ENCODE measurements at regions not wholly inside any gene's neighbourhood (a gene's known extent, or its start where the extent isn't known, plus 50 kb on each side); places are given as distances from the start of the nearest gene placed in this dataset.

DNA sequence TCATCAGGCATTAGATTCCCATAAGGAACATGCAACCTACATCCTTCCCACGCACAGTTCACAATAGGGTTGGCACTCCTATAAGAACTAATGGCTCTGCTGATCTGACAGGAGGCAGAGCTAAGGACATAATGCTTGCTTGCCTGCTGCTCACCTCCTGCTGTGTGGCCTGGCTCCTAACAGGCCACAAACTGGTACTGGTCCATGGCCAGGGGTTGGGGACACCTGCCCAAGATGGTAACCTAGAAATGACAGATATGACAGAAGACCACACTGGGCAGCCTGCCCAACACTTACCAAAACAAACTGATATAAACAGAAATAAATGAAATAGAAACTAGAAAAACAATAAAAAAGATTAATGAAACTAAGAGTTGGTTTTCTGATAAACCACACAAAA is 325.6 kb downstream of the SEC23A start:
- DNase-seq (ENCODE audit: low read depth in 2 of 2, low spot score in 1 of 2), result no peak

DNA sequence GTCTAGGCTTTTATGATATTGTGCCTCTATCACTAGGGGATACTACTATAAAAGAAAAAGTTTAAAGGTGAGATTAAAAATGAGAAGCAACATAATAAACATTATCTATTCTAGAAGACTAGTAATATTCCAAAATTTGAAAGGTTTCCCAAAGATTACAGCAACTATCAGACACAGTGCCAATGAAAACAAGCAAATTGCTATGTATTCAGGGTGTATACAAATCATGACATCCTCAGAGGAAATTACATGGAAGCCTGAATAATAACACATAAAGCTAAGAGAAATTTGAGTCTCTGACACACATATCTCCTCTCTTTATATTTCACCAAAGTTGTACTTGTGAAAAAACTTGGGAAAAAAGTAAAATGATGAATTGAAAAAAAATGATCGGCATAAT is 327.0 kb downstream of the SEC23A start:
- no peak for DNase-seq (ENCODE audit: low read depth in 2 of 2, low spot score in 1 of 2)

DNA sequence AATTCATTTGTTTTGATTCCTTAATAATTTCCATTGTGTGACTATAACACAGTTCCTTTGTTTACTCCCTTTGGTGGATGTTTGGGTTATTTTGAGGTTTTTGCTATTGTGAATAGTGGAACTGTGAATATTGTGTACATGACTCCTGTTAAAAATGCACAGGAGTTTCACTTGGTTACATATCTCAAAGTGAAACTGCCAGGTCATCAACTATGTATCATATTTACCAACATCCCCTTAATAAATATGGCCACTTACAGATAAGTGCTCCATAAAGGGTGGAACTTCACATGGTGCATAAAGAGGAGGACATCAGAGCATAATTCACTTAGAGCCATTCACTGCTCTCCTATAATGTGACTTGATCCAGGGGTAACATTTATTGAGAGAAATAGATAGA is 328.9 kb downstream of the SEC23A start:
- no peak for DNase-seq (ENCODE audit: low read depth in 2 of 2, low spot score in 1 of 2)

DNA sequence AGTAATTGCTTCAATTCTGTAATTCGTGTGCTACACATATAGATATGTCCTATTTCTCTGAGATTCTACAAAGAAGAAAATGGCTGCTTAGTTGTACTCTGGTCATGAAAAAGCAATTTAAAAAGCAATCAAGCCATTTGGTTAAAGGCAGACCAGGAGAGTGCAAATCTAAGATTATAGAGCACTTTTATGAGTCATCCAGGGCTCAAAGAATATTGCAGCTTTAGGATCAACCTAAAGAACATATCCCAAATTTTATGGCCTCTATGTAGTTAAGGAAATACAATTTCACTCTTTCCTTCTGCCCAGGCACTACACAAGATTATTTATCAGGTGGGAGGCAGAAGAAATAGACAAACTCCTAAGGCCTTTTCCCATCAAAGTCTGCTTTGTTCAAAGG is 332.8 kb downstream of the SEC23A start:
- no peak for DNase-seq (ENCODE audit: low read depth in 2 of 2, low spot score in 1 of 2)

DNA sequence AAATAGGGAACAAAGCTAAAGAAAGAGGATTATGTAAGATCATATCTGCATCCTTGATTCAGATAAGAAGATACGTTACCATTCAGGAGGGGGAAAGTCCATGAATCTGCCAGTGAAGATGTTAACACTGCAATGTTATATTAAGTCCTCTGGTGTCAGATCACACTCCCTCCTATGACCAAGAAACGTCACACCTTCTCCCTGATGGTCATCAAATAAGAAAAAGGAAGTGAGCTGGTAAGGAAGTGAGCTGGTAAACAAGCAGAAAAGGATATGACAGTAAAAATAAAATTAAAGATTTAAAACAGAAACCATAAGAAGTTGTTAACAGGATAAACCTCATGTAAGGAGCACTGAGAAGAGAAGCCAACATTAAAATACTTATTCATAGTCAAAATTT is 340.2 kb downstream of the SEC23A start:
- DNase-seq (ENCODE audit: low read depth in 2 of 2, low spot score in 1 of 2), result no peak

DNA sequence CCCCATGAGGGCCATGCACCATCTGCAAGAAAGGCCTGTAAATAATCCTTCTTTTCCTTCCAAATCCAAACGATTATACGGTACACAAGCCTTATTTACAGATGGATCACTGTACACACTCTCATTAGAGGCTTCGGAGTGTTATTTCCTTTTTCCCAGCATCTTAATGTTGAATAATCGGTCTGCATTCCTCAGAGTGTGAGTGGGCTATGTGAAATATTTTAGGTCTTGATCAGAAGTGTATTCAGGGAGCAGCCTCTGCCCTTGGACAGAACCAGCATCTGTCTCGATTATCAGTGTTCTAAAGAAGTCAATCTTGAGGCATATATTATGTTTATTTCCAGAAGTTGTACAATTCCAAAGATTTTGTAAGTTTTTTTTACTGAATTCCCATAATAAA is 340.6 kb downstream of the SEC23A start:
- no peak for DNase-seq (ENCODE audit: low read depth in 2 of 2, low spot score in 1 of 2)

DNA sequence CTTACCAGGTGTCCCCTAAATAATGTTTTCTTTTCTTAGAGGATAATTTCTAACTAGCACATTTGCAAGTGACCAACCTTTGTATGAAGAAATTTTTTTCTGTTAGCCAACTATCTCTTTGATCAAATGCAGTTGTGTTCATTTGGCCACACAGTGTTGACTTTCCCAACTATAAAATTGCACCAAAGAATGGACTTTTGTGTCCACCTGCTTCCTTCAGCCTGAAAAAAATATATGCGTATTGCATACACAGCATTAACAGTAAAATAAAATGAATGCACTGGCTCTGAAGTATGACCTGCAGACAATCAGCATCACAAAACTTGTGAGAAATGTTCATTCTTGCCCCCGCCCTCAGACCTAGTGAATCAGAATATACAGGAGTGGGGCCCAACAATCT is 342.0 kb downstream of the SEC23A start:
- DNase-seq (ENCODE audit: low read depth in 2 of 2, low spot score in 1 of 2), result no peak

DNA sequence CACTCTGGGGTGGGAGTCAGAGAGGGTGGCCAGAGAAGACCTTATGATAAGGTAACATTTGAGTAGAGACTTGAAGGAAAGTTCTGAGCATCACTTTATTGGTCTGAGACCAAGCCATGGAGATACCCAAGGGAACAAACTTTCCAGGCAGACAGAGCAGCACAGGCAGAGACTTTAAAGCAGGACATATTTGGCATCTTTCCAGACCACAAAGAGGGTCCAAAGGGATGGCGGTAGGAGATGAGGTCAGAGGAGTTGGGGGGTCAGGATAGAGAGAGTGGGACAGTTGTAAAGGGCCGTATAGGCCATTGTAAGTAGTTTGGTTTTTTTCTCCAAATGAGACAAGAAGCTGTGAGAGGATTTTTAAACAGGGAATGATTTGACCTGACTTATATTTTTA is 344.4 kb downstream of the SEC23A start:
- no peak for DNase-seq (ENCODE audit: low read depth in 2 of 2, low spot score in 1 of 2)

DNA sequence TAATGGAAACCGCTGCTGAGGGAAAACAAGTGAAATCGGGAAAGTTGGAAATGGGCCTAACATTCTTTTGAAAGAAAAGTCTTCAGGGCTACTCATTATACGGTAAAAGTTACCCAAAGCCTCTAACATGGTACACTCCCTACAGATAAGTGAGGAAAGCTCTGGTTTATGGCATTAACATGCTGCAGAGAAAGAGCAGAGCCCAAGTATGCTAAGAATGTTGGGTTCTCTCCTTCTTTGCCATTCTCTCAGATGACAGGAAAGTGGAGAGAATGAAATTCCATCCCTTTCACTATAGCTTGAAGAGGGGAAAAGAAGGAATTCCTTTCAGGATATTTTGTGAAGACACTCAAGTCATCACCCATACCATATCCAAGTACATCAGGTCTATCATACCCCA is 348.0 kb downstream of the SEC23A start:
- DNase-seq (ENCODE audit: low read depth in 2 of 2, low spot score in 1 of 2), result no peak

DNA sequence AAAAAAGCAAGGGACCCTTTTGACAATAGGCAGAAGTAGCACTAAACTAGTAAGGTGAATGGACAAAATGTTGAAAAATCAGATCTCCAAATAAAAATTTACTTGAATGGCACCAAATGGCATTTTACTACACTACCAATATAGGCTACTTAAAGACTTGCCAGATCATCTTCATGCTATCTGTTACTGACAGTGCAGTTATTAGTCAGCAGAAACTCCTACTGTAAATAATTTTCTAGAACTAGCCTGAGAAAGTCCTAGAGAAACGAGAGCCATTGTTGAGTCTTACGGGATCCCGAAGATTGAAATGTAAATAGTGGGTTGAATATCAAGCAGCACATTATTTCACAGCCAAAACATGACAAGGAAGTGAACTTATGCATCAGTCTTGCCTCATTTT is 350.3 kb downstream of the SEC23A start:
- DNase-seq (ENCODE audit: low read depth in 2 of 2, low spot score in 1 of 2), result no peak

DNA sequence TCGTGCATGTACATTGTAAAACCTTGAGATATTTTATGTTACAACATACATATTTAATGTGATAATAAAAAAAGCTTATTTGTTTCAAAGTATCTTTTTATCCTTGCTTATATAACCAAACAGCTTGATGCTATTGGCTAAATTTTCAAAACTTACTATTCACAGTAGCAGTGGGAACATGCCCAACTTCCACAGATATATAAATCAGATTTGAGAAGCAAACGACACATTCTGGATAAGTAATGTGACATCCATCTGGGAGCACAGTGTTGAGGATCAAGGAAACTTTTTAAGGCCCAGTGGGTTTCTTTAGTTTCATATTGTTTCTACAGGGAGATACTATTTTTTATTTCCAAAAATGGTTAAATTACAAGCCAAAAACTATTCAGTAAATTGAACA is 350.7 kb downstream of the SEC23A start:
- DNase-seq (ENCODE audit: low read depth in 2 of 2, low spot score in 1 of 2), result no peak

DNA sequence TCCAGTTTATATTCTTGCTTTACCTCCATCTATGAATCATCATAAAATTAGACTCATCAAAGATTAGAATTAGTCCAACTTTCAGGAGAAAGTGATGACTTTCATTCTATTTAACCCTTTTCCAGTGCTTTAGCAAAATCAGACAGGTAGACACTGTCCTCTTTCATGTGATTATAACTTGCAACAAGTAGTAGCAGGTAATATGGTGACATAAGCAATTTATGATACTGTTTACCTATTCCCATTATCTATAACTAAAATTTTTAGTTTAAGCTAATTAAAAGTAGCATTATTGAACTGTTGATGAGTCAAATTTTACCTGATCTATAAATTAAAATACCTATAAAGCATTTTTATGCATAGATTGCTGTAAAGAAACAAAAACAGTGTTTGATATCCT is 351.6 kb downstream of the SEC23A start:
- no peak for DNase-seq (ENCODE audit: low read depth in 2 of 2, low spot score in 1 of 2)

DNA sequence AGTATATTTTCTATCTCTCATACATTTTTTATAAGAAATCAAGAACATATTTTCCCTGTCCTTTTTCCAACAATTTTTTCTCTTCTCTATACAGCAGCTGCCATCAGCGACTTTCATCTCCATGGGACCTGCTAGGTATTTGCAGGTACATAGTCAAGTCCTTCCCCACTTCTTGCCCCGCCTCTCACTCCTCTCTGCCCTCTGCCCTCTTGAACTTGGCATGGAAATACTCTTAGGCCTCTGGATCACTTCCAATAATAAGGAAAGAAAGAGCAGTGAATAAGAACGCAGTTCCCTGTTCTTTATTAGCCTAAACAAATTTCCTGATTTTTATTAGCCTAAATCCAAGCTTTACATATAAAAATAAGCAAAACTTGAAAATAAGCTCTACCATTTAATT is 353.1 kb downstream of the SEC23A start:
- DNase-seq (ENCODE audit: low read depth in 2 of 2, low spot score in 1 of 2), result no peak

DNA sequence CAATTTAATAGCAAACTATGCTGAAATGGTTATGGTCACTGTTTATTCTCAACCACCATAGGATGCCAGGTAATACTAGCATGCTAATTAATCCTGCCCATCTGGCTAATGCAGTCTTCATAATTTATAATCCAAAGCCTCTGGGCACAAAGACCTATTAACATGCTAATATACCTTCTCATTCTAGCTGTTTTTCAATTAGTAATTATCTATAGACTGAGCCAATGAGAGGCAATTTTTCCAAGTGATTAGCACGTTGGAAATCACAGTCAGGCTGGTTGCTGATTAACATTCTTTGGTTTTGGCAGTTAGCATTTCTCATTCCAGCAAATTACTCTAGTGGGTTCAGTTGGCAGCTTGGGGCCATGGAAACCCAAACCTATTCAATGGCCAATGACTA is 357.2 kb downstream of the SEC23A start:
- no peak for DNase-seq (ENCODE audit: low read depth in 2 of 2, low spot score in 1 of 2)

DNA sequence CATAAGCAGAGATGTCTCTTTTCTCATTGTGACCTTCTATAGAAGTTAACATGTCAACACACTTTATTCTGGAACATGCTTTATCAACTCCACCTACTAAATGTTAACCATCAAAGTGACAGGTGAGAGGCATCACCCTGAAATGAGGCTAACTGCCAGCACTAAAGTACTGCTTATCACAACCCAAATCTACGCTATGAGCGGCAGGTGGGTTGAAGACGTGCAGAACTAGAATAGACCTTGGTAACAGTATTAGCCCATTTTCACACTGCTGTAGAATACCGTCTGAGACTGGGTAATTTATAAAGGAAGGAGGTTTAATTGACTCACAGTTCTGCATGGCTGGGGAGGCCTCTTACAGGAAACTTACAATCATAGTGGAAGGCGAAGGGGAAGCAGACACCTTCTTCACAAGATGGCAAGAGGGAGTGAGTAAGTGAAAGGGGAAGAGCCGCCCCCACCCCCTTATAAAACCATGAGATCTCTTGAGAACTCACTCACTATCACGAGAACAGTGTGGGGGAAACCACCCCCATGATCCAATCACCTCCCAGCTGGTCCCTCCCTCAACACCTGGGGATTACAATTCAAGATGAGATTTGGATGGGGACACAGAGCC is 359.0 kb downstream of the SEC23A start:
- no peak for DNase-seq (ENCODE audit: low read depth in 2 of 2, low spot score in 1 of 2)

DNA sequence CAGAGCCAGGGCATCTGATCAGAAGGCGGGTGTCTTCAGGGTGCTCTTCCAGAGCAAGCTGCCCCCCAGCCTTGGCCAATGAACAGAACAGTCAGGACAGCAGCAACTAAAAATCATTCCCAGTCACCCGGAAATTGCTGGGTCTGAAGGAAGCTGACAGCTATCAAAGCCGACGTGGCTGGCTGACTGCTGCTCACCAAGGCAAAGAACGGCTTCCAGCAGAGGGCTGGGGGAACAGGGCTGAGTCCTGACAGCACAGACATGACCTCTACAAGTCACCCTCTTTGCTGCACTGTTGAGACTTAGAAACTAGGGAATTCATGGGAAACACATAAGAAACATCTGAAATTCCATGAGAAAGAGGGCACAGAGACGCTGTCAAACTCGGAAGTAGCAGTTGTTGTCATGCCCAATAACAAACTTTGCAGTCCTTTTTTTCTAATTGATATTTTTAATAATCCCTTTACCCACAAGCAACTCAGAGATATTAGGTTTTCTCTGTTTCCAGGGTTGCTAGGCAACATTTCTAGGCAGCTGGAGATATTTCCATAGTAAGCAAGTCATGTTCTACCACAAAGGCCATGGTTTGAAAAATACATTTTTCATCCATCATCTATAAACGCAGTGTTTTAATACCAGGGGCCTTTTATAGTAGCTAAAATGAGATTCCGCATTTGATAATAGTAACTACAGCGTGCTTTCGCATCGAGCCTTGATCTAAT is 365.2 kb downstream of the SEC23A start:
- no peak for DNase-seq (ENCODE audit: low read depth in 2 of 2, low spot score in 1 of 2)

DNA sequence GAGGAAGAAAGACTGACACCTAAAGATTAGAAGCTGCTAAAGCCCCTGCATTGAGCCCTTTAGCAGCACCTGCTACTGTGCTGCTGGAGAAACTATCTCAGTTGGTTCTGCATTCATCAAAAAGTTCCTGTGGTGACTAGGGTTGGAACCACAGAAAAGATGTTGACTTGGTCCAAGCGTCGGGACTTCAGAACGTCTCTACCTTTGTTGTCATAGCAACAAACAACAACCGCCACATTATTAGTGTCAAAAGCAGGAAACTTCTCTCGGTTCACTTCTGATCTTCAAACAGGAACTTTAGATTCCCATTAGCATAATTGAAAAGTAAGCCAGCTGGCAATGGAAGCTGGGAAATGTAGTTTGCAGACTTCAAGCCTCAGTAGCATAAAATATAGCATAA is 368.0 kb downstream of the SEC23A start:
- no peak for DNase-seq (ENCODE audit: low read depth in 2 of 2, low spot score in 1 of 2)

DNA sequence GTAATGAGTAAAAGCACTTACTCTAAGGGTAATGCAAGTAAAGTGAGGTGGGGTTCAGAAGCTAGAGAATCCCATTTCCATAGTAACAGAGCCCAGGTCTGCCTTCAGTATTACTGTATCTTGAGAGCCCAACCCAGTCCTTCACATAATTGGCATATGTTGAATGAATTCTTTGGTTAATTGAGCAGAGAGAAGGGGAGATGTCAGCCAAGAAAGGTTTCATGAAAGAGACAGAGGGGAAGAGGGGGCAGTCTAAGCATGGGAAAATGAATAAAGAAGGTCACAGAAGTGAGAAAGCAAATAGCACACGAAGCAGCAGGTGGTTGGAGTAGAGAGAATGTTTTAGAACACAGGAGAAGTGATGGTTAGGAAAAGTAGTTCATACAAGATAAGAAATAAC is 371.1 kb downstream of the SEC23A start:
- no peak for DNase-seq (ENCODE audit: low read depth in 2 of 2, low spot score in 1 of 2)

DNA sequence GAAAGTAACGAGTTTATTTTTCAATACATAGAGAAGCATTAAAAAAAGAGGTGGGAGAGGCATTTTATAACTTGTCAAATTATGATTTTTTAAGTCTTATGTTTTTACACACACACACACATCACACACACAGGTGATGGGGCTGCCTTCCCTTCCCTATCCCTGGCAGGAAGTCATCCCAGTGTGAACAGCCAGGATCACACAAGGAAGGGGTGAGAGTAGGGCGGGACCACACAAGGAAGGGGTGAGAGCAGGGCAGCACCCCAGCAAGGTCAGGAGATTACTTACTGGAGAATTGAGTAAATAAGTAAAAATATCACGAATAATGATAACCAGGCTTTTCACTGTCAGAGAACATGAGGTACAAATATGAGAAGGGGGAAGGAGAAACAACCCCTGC is 372.6 kb downstream of the SEC23A start:
- no peak for DNase-seq (ENCODE audit: low read depth in 2 of 2, low spot score in 1 of 2)

DNA sequence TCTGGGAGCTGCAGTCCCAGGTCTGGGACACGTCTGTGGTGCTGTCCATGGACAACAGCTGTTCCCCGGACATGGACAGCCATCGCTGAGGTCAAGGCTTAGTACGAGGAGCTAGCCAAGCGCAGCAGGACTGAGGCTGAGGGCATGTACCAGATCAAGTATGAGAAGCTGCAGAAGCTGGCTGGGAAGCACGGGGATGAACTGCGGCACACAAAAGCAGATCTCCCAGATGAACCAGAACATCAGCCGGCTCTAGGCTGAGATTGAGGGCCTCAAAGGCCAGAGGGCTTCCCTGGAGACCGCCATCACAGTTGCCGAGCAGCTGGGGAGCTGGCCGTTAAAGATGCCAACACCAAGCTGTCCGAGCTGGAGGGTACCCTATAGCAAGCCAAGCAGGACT is 375.3 kb downstream of the SEC23A start:
- no peak for DNase-seq (ENCODE audit: low read depth in 2 of 2, low spot score in 1 of 2)

DNA sequence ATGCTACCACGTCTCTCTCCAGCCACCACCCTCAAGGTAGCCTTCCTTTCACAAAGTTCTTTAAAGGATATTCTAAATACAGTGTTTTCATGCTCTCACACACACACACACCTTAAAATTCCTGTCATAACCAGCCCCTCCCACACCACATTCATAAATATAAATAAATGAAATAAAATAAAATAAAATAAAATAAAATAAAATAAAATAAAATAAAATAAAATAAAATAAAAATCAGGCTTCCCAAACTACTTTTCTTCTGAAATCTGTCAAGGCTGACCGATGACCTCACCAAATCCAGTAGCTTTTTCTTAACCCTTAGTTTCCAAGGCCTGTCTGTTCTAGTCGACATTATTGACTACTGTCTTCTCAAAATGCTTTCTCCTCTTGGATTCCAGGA is 378.4 kb downstream of the SEC23A start:
- no peak for DNase-seq (ENCODE audit: low read depth in 2 of 2, low spot score in 1 of 2)

DNA sequence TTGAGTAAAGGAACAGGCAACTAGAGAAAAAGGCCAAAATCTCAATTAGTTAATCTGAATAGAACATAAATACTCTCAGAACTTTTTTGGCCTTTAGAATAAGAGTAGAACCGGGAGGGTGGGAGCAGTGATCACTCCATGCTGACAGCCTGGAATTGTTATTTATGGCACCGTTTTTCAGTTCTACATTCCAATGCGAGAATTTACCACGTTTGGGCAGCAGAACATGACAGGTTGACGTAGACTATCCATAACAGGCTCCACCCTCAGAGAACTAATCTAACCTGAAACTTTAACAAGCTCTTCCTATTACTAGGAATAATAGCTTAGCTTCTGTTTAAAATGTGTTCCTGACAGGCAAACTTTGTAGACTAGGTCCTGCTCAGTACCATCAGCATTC is 379.1 kb downstream of the SEC23A start:
- no peak for DNase-seq (ENCODE audit: low read depth in 2 of 2, low spot score in 1 of 2)

DNA sequence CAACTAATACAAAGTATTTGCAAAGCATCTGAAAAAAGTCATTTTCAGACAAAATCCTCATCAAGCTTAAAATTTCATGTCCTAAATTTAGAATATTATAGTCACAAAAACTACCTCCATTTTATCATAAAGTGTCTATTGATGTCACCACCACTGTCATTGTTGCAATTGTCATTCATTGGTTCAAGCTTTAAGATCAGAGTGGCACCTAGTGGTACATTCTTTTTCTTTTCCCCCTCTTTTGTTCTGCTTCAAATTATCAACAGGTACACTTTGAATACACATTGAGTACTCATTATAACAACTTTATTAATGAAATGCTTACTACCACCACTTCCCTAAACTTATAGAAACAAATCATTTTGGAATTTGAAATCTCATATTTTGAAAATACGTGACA is 379.8 kb downstream of the SEC23A start:
- DNase-seq (ENCODE audit: low read depth in 2 of 2, low spot score in 1 of 2), result no peak
